Kidney capillary endothelial cell (primary cell): ENCODE measurements at regions not wholly inside any gene's neighbourhood (a gene's known extent, or its start where the extent isn't known, plus 50 kb on each side); places are given as distances from the start of the nearest gene placed in this dataset.

Source experiments
- DNase-seq: peaks from one replicate; pipeline ENCODE4 v3.0.0-alpha.2; 2018; ENCODE audit warnings: low spot score

DNA sequence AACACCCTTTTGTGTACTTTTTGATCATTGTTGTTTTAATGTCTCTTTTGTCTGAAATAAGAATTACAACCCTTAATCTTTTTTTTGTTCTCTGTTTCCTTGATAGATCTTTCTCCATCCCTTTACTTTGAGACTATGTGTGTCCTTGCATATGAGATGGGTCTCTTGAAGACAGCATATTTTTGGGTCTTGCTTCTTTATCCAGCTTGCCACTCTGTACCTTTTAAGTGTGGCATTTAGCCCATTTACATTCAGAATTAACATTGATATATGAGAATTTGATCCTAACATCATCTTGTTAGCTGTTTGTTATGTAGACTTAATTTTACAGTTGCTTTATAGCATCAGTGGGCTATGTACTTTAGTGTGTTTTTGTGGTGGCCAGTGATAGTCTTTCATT lies 382.5 kb downstream of the MED10 start:
- DNase-seq, result no peak

DNA sequence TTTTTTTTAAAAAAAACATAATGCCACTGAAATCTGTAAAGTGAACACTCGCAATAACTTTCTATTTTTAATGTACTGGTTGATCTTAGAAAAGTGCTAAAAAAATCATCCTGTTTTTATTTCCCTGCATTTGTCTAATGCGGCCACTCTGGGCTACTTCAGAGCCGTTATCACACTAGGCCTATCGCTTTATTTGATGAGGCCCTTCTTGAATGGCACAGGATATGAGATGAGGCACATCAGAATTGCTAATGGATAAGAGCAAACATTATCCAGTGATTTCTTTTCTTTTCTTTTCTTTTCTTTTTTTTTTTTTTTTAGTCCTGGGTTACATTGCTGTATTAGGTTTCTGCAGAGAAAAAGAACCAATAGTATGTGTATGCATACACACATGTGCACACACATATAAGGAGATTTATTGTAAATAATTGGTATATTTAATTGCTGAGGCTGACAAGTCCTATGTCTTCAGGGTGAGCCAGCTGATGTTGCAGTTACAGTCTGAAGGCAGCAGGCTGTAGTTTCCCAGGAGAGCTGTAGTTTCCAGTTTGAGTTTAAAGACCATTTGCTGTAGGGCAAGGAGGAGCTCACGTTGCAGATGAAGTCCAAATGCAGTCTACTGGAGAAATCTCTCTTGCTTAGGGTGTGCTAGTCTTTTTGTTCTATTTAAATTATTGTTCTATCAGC lies 391.7 kb downstream of the MED10 start:
- DNase-seq, result no peak

DNA sequence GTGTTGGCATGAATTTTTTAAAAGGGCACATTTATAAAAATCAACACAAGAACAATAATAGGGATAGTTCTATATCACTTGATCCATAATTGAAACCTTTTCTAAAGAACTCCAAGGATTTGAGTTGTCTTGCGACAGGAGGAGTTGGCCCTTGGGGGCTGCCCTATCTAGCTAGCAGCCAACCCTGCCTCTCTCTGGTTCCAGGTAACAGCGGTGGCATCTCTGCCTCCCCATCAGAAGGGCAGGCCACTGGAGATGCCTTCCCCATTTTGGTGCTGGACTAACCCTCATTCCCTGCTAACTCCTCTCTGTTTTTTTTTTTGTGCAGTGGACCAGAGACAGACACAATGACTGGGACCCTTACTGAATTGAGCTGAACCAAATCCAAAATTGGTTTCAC lies 393.0 kb downstream of the MED10 start:
- DNase-seq, result no peak

- DNase-seq, result no peak
Measured at GRCh38 chr5:5983261-5983980, 394.9 kb downstream of the MED10 start.

GRCh38 chr5:5981562-5981961 lies 396.8 kb downstream of the MED10 start:
- DNase-seq, result no peak

- DNase-seq, result no peak
Measured at GRCh38 chr5:5980538-5980895, 397.8 kb downstream of the MED10 start.

DNA sequence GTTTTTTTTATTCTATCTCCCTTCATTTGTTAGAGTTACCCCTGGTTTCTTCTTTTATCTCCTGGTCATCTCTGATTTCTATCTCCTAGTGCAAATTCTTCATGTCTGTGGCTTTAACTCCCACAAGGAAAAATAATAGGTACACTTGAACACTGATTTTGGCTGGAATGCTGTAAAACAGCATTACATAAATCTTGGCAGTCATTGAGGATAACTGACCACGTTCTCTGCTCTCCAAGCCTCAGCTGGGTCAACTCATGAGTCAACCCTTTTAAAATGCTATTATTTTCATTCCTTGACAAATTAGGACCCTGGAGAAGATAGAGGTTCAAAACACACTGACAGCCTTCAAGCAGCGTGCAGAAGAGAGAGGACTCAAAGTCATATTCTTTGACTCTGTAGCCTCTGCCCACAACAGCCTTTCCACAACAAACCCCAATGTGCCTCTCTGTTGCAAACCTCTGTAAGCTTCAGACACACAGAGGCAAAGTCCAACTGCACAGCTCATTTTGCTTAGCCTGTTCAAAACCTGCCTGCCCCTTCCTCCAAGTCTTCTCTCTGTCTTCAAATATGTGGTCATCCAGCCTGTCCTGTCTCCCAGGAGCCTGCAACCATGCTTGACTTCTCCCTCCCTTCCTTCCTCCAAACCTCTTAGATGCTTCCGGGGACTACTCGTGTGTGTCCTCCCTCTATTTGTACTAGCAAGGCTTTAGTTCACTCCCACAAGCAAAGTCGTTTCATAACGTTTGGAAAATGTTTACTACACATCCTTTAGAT lies 398.4 kb downstream of the MED10 start:
- no peak for DNase-seq

GRCh38 chr5:5979377-5979760 lies 399.0 kb downstream of the MED10 start:
- no peak for DNase-seq

- DNase-seq, result no peak
Measured at GRCh38 chr5:5978501-5979376, 399.6 kb downstream of the MED10 start.

DNA sequence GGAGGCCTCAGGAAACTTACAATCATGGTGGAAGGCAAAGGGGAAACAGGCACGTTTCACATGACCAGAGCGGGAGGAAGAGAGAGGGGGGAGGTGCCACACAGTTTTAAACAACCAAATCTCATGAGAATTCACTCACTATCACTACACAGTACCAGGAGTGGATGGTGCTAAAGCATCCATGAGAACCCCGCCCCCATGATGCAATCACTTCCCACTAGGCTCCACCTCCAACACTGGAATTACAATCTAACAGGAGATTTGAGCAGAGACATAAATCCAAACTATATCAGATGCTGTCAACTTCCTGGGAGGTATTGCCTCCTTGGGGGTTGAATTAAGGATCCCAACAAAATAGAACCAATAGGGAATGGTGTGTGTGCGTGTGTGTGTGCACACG lies 407.1 kb downstream of the MED10 start:
- no peak for DNase-seq

GRCh38 chr5:5969942-5970483 lies 408.3 kb downstream of the MED10 start:
- no peak for DNase-seq

GRCh38 chr5:5968981-5969380 lies 409.4 kb downstream of the MED10 start:
- no peak for DNase-seq

GRCh38 chr5:5967944-5968343 lies 410.4 kb downstream of the MED10 start:
- DNase-seq, result no peak

- DNase-seq, result no peak
Measured at GRCh38 chr5:5967373-5967772, 411.0 kb downstream of the MED10 start.

DNA sequence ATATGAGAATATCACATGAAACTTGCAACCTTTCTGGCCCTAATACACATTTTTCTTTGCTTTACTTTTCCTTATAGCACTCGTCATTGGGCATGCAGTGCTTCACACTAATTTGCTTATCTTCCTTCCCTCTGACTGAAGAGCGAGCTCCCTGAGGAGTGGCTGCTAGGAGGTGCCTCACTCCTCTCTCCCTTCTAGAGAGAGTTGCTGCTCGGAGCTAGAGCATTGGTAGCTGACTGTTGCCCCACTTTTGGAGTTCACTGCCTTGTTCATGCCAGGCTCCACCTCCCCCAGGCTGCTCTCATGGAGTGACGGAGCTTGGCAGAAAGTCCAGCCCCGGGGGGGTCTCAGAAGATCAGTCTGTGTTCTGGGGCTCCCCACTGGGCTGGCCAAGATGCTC lies 413.2 kb downstream of the MED10 start:
- DNase-seq, result no peak

DNA sequence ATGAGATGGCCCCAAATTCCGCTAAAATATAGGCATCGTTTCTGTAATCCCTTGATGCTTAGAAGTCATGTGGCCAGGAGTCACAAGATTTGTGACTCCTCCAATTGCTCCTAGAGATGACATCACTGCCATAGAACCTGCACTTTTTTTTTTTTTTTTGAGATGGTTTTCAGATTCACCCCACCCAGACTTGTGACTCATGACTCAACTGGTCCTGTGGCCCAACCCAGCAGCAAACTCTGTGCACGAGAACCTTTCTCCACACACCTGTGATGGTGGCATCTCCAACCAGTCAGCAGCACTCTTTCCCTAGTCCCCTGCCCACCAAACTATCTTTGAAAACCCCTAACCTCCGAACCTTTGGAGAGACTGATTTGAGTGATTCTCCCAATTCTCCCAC lies 414.0 kb downstream of the MED10 start:
- no peak for DNase-seq

GRCh38 chr5:5957737-5958136 lies 420.6 kb downstream of the MED10 start:
- DNase-seq, result no peak

DNA sequence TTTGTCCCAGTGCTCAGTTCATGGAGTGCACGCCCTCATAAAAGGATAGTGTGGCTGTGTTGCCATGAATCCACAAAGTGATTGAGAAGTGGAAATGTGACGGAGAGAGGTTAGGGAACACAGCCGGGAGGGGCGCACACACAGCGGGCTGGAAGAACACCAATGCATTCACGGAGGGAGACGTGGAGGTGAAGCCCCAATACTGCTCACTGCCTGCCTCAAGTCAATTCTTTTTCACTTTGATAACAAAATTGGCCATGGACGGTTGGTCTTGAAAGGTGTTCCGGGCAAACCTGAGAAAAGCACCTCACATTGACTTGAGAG lies 424.1 kb downstream of the MED10 start:
- DNase-seq, result no peak

- DNase-seq, result no peak
Measured at GRCh38 chr5:5953584-5954274, 424.6 kb downstream of the MED10 start.

DNA sequence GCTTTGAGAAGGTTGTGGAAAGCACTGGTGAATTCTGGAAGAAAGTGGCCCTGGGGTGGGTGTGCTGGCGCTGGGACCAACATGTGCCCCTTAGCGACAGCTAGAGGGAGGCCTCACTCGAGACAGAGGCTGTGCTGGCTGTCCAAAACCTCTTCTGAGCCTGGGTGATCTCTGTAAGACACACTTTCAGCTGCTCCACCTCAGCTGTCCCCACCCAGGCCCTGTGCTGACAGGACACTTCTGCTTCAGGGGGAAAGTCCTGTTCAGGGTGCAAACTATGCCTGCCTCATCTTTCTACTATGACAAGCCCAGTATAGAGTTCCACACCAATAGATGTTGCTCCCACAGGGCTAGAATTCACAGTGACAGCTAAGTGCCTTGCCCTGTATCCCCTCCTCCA lies 426.4 kb downstream of the MED10 start:
- no peak for DNase-seq

GRCh38 chr5:5950658-5951057 lies 427.7 kb downstream of the MED10 start:
- no peak for DNase-seq

DNA sequence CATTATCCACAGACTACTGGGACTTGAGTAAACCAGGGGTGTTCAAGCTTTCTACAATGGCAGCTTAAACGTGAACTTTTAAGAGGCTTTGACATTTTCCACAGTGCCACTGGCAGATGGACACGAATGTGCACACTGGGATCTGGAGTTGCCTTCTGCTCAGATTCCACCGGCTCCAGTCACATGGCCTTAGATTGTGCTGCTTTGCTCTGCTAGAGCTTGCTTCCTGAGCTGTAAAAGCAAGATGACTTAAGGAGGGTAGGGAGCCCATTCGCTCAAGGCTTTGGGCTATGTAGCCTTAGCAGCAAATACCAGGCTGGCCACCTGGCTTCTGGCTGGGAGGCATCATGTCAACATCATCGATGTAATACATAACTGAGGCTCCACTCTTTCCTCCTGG lies 436.9 kb downstream of the MED10 start:
- DNase-seq, result no peak
